ENCODE measurements at regions not wholly inside any gene's neighbourhood (a gene's known extent, or its start where the extent isn't known, plus 50 kb on each side); places are given as distances from the start of the nearest gene placed in this dataset.
"Not testable (repeated sequence)": the region's sequence is repeated elsewhere in the genome, so short reads cannot be mapped to it uniquely, and the experiment has no call there.

- no peak overlapping the region for H3K4me3 ChIP-seq (ENCODE audit: low read depth, low read length)
- ChIA-PET POLR2A (no interaction called here), CTCF (no interaction called here)
- DNase-seq (ENCODE audit: low read depth, low spot score), result no peak
- no peak for TF ChIP-seq CTCF (IDR thresholded peaks at IDR 0.05; ENCODE audit: insufficient read depth, low read length, missing control alignments)
These were observed 862.7 kb downstream of the NCAM2 start for GRCh38 chr21:21860888-21861287.

GRCh38 chr21:21864321-21864840, 866.2 kb downstream of the NCAM2 start:
- DNase-seq (ENCODE audit: low read depth, low spot score), result no peak
- TF ChIP-seq CTCF (IDR thresholded peaks at IDR 0.05; ENCODE audit: insufficient read depth, low read length, missing control alignments), result no peak
- ChIA-PET CTCF (no interaction called here), POLR2A (no interaction called here)
- H3K4me3 ChIP-seq (ENCODE audit: low read depth, low read length), result no peak overlapping the region

- H3K4me3 ChIP-seq (ENCODE audit: low read depth, low read length), result no peak overlapping the region
- CTCF ChIA-PET, result no interaction called here
- peak; percentile 2 for DNase-seq (ENCODE audit: low read depth, low spot score)
- no peak for TF ChIP-seq CTCF (IDR thresholded peaks at IDR 0.05; ENCODE audit: insufficient read depth, low read length, missing control alignments)
- POLR2A ChIA-PET, result no interaction called here
These were observed 899.2 kb downstream of the NCAM2 start for GRCh38 chr21:21897275-21897883.

GRCh38 chr21:21898801-21899200, 900.6 kb downstream of the NCAM2 start:
- CTCF ChIA-PET, result no interaction called here
- POLR2A ChIA-PET, result no interaction called here
- H3K4me3 ChIP-seq (ENCODE audit: low read depth, low read length), result no peak overlapping the region
- peak; percentile 4 for DNase-seq (ENCODE audit: low read depth, low spot score)
- no peak for TF ChIP-seq CTCF (IDR thresholded peaks at IDR 0.05; ENCODE audit: insufficient read depth, low read length, missing control alignments)

GRCh38 chr21:21902416-21902815, 904.2 kb downstream of the NCAM2 start:
- POLR2A ChIA-PET, result interaction anchor here (0.6 kb wide), 1 partner anchor 702 kb away, joined by 3 read pairs; no protein-coding TSS in a partner anchor
- H3K4me3 ChIP-seq (ENCODE audit: low read depth, low read length); DNase-seq (ENCODE audit: low read depth, low spot score); CTCF ChIA-PET: not testable (repeated sequence)

DNA sequence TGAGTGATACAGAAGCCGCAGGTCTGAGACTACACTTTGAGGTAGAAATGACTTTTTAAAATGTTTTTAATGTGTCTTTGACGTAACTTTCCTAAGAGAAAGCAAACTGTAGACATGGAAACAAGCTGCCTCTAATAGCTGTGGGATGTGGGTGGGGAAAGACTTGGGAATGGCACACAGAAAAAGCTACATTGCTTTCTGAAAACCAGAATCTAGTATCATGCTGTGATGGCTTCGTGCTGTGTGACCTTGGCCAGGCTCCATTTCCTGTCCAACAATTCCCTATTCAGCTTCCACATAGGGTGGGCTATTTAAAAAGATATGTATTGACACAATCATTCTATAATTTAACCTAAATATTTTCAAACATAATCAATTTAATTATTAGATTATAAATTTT, 909.1 kb downstream of the NCAM2 start:
- ChIA-PET CTCF (interaction anchor here (1.1 kb wide), 1 partner anchor 15 kb away, joined by 5 read pairs; no protein-coding TSS in a partner anchor), POLR2A (no interaction called here)
- no peak for DNase-seq (ENCODE audit: low read depth, low spot score)
- TF ChIP-seq CTCF (IDR thresholded peaks at IDR 0.05; ENCODE audit: insufficient read depth, low read length, missing control alignments), result no peak
- H3K4me3 ChIP-seq (ENCODE audit: low read depth, low read length), result no peak overlapping the region

- ChIA-PET POLR2A (no interaction called here), CTCF (no interaction called here)
- TF ChIP-seq CTCF (IDR thresholded peaks at IDR 0.05; ENCODE audit: insufficient read depth, low read length, missing control alignments), result no peak
- DNase-seq (ENCODE audit: low read depth, low spot score), result no peak
- H3K4me3 ChIP-seq (ENCODE audit: low read depth, low read length), result no peak overlapping the region
These were observed 917.6 kb downstream of the NCAM2 start for GRCh38 chr21:21915816-21916215.

All from AG04449 (cell line).